DMS53 treated with DMSO at 0.1 percent for 48 hours (cell line): ENCODE measurements at regions not wholly inside any gene's neighbourhood (a gene's known extent, or its start where the extent isn't known, plus 50 kb on each side); places are given as distances from the start of the nearest gene placed in this dataset.

ENCODE experiments used
- DNase-seq: peaks from one replicate; lab custom pipeline; 2025; ENCODE audit not compliant: unreplicated experiment; lab: John Stamatoyannopoulos, UW

DNA sequence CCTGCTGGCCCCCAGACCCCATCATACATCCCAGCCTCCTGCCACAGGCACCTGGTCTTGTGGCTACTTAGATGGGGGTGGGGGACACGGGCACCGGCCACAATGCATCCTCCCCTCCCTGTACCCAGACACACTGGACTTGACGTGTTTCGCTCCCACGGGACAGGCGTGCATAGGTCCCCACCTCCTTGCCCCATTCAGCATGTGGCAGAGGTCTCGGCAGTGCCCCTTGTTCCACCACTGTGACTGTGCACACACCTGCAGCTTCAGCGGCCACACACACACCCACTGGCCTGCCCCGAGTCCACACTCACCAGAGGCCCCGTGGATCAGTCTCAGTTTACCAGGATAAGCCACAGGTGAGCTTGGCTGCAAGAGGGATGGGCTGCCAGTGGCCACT lies 109.6 kb downstream of the ENGASE start:
- DNase-seq: no peak

DNA sequence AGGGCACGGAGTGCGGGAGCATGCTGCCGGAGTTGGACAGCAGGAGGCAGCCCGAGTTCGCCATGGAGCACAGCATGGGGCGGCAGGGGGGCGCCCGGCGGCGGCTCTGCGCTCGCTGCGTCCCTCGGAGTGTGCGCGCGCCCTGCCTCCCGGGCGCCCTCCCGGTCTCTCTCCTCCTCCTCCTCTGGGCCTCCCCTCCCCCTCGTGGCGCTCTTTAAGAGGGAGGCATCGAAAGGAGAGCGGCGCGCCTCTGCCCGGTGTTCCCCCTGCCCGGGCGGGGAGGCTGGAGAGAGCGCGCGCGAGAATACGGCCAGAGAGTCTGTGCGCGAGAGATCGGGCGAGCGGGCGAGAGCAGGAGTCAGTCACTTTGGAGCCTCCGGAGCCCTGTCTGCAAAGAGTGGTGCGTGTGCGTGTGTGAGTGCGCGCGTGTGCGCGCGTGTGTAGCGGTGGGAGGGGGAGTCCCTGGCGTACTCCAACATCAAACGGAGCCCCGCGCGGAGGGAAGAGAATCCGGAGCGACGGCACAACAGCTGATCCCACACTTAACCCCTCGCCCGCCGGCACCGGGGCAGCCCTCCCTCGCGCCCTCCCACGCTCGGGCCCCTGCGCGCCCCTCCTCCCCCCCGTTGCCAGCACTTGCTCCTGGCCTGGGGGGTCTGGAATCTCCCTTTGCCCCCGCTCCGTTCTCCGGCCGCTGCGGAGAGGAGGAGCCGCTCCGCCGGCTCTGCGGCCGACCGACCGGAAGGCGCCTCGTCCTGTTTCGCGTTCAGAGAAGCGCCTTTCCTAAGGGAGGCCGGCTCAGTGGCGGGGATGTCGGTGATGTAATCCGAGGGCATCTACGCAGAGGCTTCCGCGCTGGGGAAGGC lies 108.9 kb downstream of the ENGASE start:
- no peak for DNase-seq

DNA sequence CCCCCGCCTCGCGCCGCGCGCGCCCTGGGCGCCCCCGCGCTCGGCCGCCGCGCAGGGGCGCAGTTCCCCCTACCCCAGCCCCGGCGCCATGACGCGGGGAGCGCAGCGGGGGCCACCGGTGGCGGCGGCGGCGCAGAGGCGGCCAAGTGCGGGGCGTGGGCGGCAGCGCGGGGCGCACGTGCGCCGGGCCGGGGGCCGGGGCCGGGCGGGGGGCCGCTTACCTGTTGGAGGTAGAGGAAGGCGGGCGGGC lies 108.3 kb downstream of the ENGASE start:
- DNase-seq: no peak

DNA sequence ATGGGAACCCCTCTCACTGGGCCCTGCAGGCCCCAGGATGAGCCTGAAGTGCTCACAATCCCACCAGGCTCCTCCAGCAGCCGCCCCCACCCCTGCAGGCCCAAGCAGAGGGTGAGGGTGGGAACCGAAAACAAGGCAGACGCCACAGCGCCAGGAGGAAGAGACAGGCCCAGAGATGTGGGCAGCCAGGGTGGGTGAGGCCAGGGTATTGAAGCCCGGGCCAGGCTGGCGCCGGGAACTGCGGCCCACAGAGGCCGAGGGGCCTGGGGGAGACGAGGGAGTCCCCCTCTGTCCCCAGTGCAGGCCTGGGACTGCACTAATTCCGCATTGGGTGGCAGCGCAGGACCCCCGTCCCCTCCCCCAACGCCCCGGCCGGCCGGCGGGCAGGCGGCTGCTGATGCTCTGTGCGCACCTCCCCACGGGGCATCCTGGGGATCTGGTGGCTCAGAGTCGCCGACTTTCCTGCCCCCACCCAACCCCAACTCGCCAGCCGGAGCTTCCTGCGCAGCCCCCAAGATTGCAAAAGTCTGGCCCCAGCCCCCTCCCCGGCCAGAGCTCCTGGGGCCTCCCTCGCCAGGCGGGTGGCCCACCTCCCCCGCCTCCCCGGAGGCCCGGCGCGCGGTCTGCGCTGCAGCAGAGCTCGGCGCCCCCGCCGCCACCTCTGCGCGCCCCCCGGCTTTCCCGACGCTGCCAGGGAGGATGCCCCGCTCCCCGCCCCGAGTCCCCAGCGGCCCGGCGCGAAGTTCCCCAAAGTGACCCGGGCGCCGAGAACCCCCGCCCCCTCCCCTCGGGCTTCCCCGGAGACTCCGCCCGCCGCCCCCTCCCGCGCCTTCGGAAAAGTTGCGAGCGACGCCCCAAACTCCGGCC lies 107.8 kb downstream of the ENGASE start:
- no peak for DNase-seq

DNA sequence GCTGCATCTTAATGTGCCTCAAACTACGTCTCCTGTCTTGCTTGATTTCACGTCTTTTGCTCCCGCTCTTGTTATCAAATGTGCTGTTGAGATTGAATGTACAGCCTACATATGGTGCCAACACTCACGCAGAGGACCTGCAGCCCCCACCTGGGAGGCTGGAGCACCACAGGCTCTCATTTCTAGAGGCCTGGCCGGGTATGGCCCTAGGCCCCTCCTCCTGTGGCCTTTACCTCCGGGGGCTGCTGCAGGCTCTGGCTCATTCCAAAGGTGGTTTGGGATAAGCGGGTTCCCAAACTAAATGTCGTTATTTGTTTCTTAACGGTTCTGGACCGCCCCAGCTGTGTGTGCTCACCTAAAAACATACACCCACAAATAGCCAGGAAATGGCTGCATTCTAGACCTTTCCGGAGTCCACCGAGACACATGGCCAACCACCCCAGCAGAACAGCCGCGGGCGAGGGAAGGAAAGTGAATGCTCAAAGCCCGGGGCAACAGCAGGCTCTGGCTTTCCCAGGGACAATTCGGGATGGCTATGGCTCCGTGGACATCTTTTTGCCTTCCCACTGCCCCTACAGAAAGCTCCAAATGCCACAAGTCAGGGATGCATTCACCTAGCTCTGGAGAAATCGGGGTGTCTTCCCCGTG lies 105.9 kb downstream of the ENGASE start:
- DNase-seq: no peak

DNA sequence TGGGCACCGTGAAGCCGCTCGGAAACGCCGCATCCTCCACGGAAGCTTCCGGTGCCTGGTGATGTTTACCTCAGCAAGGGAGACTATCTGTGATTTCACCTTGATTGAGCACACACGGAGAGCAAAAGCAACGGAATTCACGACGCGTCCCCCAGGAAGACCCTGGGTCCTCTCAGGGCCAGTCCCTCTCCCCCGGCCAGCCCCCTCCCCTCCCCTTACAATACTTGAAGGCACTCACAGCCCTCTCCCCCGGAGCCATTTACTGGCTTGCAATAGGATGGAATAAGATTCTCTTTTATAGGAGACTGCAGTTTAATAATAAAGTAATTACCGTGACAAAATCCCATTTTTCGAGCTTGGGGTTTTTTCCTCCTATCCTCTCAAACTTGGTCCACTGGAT lies 104.7 kb downstream of the ENGASE start:
- DNase-seq: no peak

DNA sequence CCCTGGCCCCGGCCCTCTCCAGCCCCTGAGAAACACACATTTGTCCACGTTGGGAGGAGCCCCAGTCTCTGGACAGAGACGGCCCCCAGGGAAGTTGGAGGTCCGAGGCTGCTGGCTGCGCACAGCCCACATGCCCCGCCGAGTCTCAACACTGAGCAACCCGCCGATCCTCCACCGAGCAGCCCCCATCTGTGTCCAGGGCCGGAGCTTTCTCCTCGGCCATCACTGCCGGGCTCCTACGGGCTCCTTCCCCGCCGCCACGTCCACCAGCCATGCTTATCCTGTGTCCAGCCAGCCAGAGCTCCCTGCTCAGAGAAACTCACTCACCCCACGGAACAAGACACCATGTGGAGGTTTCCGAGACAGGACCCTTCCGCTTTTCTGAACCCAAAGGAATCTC lies 103.3 kb downstream of the ENGASE start:
- no peak for DNase-seq

DNA sequence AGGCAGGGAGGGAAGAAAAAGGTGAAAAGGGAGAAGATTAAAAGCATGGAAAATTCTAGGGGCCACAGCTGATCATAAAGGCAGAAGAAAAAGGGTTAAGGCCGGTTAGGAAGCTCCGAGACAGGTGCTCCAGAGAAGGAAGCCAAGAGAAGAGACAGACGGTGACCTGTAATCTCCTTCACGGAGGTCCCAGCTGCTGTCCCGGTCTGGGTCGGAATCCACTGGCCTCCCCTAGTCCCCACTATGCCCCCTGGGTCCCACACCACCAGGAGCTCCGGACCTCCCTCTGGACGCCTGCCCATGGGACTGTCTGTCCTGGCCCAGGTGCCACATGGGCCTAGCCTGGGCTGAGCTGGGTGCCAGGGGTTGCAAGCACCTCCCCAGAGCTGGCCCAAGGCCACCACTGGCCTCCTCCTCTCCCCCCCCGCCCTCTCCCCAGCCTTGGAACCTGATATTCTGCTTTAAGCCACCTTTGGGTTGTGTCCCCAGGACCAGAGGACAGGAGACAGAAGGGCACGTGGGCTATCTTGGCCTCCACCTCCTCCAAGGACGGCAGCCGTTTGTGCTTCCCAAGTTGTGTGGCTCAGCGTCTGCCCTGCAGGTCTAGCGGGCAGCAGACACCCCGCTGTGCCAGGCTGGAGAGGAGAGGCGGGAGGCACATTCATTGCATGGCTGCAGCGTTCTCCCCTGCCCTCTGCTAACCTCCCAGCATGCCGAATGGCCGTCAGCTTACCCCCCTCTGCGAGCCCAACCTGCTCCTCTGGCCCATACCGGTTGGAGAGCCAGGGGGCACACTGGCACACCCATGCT lies 102.4 kb downstream of the ENGASE start:
- no peak for DNase-seq

DNA sequence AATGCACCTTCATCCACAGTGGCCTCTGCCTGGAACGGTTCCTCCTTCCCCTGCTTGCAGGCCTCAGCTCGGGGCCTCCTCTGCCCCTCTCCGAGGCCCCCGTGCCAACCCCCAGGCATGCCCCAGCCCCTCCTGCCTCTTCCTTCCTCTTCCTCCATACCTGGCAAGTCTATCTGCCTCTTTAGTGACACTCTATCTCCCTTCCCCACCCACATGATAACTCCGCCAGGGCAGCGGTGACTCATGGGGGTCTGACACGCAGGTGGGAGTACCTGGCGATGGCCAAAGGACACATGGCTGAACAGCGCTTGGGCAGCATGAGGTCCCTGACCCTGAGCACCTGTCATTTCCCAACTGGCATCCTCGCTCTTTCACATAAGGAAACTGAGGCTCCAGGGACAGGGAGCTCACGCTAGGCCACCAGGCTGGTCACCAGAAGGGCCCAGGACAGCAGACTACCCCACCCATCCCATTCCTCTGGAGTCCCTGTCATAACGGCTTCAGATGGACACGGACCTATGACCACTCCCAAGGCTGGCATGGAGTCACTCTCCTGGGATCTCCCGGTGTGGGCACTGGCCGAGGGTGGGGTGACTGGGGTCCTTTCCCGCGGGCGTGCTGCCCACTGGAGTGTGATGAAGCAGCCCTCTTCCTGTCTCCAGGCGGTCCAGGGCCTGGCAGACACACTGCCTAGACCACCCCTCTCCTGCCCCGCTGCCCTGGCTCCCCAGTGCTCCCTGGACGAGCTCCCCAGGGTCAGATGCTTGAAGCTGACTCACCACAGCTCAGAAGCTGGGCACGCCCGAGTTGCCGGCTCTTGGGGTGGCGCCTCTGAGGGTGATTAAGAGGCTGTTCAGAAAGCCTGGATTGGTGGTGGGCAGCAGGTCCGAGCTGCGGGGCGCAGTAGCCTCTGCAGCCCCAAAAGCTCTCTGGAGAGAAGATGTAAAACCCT lies 100.6 kb downstream of the ENGASE start:
- no peak for DNase-seq

DNA sequence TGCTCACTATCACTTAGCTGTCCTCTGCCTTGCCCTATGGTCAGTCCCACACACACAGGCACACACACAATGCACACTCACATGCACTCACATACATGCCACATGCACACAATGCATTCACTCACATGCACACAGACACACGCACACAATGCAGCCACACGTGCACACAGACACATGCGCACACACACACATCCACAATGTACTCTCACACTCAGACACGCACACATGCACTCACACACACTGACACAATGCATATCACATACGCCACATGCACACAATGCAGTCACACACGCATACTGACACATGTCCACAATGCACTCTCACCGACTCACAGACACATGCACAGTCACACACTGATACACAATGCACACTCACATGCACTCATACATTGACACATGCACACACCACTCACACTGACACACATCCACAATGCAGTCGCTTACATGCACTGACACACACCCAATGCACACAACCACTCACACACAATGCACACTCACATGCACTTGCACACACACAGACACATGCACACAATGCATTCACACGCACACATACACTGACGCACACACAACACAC lies 99.7 kb downstream of the ENGASE start:
- no peak for DNase-seq

DNA sequence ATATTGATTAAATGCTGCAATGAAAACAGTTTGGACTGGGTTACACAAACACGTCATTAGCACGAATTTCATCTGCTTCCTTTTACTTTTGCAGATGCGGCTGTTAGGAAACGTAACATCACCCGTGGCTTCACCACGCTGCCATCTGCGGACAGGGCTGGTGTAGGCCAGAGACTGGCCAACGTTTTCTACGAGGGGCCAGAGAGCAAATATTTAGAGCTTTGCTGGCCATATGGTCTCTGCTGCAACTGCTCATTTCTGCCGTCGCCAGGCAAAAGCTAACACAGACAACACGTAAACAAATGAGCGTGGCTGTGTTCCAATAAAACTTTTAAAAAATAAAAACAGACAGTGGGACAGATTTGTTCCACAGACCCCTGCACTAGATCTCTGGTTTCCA lies 96.6 kb downstream of the ENGASE start:
- DNase-seq: no peak

DNA sequence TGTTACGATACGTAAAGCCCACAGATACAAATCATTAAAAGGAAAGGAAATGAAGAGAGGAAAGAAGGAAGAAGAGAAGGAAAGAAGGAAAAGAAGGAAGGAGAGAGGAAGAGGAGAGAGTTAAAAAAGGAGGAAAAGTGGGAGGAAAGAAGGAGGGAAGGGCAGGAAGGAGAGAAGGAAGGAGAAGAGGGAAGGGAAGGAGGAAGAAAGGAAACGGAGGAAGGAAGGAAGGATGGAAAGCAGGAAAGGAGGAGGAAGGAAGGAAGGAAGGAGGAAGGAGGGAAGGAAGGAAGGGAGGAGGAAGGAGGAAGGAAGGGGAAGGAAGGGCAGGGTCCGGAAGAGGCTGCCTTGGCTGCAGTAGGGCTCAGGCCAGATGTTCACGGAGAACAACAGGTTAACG lies 95.2 kb downstream of the ENGASE start:
- DNase-seq: no peak

DNA sequence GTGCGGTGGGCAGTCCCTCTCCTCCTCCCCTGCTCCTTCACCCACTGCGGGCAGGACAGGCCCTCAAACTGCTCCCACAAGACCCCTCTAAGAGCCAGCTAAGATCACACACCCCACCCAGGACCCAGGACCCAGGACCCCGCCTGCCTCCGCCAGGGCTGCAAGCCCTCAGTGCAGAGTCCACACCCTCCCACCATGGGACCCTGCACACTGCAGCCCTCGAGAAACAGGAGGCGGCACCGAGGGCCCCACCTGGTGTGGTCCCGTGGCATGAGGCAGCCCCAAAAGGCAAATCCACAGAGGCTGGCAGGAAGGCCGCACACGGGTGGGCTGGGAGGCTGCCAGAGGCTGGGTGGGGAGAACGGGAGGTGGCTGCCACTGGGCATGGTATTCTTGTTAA lies 94.7 kb downstream of the ENGASE start:
- no peak for DNase-seq

DNA sequence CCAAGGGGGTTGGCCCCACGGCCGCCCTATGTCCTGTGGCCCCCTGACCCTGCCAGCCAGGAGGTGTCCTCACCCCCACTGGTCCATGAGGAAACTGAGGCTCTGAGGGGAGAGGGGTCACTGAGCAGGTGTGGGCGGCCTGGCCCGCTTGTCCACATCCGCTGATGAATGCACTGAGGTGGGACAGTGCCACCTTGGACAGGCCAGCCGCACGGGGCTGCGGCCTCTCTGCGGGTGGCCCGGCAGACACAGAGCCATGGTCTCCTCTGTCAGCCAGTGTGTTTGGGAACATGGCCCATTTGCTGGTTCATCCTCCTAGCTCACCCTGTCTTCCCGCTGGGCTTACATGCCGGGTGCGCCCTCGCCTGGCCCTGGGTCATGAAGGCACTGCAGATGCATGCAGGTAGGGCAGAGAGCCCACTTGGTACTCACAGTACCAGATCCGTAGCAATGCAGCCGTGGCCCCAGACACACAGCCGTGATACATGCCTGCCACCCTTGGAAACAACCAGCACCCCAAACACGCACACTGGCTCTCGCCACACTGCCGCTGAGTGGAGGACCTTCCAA lies 93.9 kb downstream of the ENGASE start:
- DNase-seq: no peak

DNA sequence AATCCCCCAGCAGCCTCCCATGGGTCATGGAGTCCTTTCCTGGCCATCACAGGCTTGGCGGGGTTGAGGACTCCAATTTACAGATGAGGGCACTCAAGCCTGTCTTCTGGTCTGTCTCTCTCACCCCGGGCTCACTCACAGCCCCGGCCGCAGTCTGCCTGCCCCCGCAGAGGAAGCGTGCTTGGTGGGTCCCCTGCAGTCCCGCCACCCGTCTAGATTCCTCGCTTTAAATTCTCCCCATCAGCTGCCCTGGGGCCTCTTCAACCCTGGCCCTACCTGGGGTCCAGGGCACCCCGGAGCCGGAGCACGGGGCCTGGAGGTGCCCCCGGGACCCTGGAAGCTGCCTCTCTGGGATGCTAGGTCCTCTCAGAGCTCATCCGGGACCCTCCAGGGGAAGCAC lies 92.9 kb downstream of the ENGASE start:
- no peak for DNase-seq

DNA sequence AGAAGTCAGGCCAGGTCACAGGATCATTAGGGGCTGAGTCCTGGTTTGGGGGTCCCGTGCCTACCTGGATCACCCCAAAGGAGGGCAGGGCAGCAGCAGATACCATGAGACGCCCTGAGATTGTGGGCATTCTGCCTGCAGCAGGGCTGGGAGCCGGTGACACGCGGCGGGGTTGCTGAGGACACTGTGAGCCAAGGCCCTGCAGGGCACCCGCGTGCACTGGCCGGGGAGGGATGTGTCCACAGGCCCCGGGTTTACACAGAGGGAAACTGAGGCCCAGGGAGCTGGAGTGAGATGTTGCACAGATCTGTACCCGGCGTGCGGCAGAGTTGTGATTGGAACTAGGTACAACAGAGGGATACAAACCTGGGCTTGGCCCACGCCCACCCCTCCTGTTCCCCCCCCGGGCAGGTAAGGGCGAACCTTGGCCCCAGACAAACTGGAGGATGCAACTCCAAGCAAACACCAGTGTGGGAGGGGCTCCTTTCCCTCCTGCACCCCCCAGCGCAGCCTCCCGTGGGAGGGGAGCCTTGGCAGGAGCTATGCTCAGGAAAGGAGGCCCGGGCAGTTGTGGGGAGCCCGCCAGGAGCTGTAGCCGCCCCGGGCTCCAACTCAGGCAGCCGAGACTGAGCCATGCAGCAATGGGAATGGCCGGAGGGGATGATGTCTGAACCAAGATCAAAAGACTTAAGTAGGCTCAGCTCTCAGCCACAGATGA lies 91.3 kb downstream of the ENGASE start:
- no peak for DNase-seq

DNA sequence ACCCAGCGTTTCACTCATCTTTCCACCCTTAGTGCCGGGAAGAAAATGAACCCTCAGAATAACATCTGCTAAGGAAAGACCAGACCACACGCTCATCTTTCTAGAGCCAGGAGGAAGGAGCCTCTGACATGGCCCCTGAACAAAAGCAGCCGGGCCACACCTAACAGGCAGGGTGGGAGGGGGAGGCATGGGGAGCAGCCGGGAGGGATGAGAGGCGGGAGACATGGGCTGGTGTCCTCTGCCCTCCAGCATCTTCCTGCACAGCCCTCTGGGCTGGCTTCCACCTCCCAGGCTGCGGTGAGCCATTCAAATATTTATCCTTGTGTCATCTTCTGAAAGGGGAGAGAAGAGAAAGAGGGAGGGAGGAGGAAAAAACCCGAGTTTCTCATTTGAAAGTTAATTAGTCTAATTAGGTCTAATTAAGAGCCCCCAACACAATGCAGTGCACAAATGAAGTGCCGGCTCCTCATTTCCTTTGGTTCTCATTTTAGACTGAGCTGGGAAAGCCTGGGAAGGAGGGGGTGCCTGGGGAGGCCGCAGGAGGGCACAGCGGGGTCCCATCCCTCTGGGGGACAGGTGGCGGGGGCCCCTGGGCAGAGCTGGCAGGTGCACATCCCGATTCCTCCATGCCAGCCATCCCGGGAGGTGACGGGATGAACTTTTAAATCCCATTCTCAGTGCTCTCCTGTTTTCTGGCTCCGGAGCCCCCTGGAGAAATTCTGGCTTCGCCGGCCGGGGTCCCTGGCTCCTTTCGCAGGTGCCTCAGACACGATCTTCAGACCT lies 90.5 kb downstream of the ENGASE start:
- no peak for DNase-seq

DNA sequence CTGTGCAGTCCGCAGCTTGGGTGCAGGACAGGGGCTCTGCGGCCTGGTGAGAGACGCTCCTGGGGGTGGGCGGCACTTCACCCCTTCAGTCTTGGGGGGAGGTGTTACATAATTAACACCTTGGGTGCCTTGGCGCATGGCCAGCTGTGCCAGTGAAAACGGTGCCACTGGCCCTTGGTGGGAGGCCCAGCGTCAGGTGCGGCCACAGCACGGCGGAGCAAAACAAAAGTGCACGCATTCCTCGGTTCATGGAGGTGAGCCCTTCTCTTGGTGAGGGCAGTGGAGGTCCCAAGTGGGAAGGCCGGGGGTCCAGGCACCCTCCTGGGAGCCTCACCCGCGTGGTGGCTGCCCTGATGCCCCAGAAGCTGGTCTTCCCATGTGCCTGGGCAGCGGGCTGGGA lies 89.8 kb downstream of the ENGASE start:
- DNase-seq: no peak
